Esophagus squamous epithelium (tissue), 5 donors: ENCODE measurements at regions not wholly inside any gene's neighbourhood (a gene's known extent, or its start where the extent isn't known, plus 50 kb on each side); places are given as distances from the start of the nearest gene placed in this dataset.
A peak's percentile ranks its signal among the peaks of the same experiment; 100 is the strongest.

ENCODE experiments used
- DNase-seq: peaks from one replicate; lab custom pipeline; 2025; lab: John Stamatoyannopoulos, UW
- H3K27ac ChIP-seq, 4 donors: fragments of 200-600 bp; sonication (generic); one replicate each; pipeline ENCODE4 v1.5.1; 2016 to 2019; ENCODE audit warnings: mild to moderate bottlenecking in 1 of 4
- H3K27me3 ChIP-seq, 4 donors: fragments of 200-600 bp; sonication (generic); 1 replicate in 3 of 4; 2 replicates in 1 of 4; pipeline versions ENCODE4 v1.5.1 to v1.6.0; 2017 to 2021; ENCODE audit warnings: antibody characterized with exemption in 1 of 4
- H3K36me3 ChIP-seq, 3 donors: fragments of 200-600 bp; sonication (generic); one replicate each; pipeline ENCODE4 v1.5.1; 2016 to 2019
- H3K4me1 ChIP-seq, 3 donors: fragments of 200-600 bp; sonication (generic); one replicate each; pipeline ENCODE4 v1.5.1; 2017 to 2019
- H3K4me3 ChIP-seq, 4 donors: fragments of 200-600 bp; sonication (generic); 1 replicate in 3 of 4; 2 replicates in 1 of 4; pipeline ENCODE4 v1.5.1; 2016 to 2019; ENCODE audit warnings: mild to moderate bottlenecking in 2 of 4, moderate library complexity in 1 of 4
- H3K9me3 ChIP-seq, 3 donors: fragments of 200-600 bp; sonication (generic); one replicate each; pipeline ENCODE4 v1.5.1; 2016 to 2019
- CTCF ChIP-seq, 6 experiments: fragments of 450-650 bp in 4 of 6; fragments of 200-600 bp in 2 of 6; sonication (generic) in 2 of 6; IDR thresholded peaks; one replicate each; pipeline ENCODE4 v1.5.1; 2016 to 2019; ENCODE audit warnings: antibody characterized with exemption in 6 of 6, mild to moderate bottlenecking in 4 of 6, moderate library complexity in 4 of 6
- POLR2A ChIP-seq, 4 donors: fragments of 450-650 bp; IDR thresholded peaks; one replicate each; pipeline ENCODE4 v1.6.1; 2017; ENCODE audit warnings: antibody characterized with exemption in 4 of 4, mild to moderate bottlenecking in 4 of 4, moderate library complexity in 3 of 4
- WGBS, 2 donors: methylation state at CpG; one replicate each; pipeline ENCODE4 v1.1.5; 2018; 5-methylcytosine and 5-hydroxymethylcytosine counted together
- intact Hi-C: fragments of 100-400 bp; cut with DNase I; formaldehyde crosslinking; loops from one replicate; pipeline ENCODE4 v1.15.0; 2022
- donor health status: DM: yes; HTN: yes; CAD: no.

- no peaks in the 10 kb centered on the region for H3K36me3 ChIP-seq
- H3K9me3 ChIP-seq: no peaks in the 10 kb centered on the region
- H3K27ac ChIP-seq: no peak overlapping the region
- TF ChIP-seq POLR2A (IDR thresholded peaks at IDR 0.05) (no peak), CTCF (IDR thresholded peaks at IDR 0.05) (no peak)
- no peaks in the 10 kb centered on the region for H3K27me3 ChIP-seq
- DNase-seq: no peak
- H3K4me1 ChIP-seq: peaks cover 0 to 7% (median 5%) of the 10 kb centered on the region in 3 donors
- 82 to 88% methylated on average over 1 of the region's 1 CpG for WGBS, 2 donors
- intact Hi-C loops: no loop called here
- H3K4me3 ChIP-seq: no peak overlapping the region
Measured at GRCh38 chr5:57412680-57413079, 69.9 kb downstream of the ACTBL2 start.

- WGBS, 2 donors: 58 to 80% methylated on average over 4 of the region's 4 CpGs
- no peak for DNase-seq
- H3K27ac ChIP-seq: no peak overlapping the region
Measured at GRCh38 chr5:57411982-57412381, 70.6 kb downstream of the ACTBL2 start.

GRCh38 chr5:57410374-57411320, 72.0 kb downstream of the ACTBL2 start:
- Histone ChIP-seq H3K9me3 (no peaks in the 10 kb centered on the region), H3K27me3 (no peaks in the 10 kb centered on the region), H3K4me3 (no peak overlapping the region), H3K27ac (no peak overlapping the region), H3K4me1 (peaks cover 0 to 12% (median 5%) of the 10 kb centered on the region in 3 donors), H3K36me3 (no peaks in the 10 kb centered on the region)
- intact Hi-C loops: no loop called here
- WGBS, 2 donors: 59 to 90% methylated on average over 3 of the region's 3 CpGs
- no peak for DNase-seq
- TF ChIP-seq CTCF (IDR thresholded peaks at IDR 0.05) (no peak), POLR2A (IDR thresholded peaks at IDR 0.05) (no peak)

More at GRCh38 chr5:57411982-57412381, 70.6 kb downstream of the ACTBL2 start:
- no peak overlapping the region for H3K4me3 ChIP-seq
- no peaks in the 10 kb centered on the region for H3K36me3 ChIP-seq
- H3K4me1 ChIP-seq: peaks cover 0 to 7% (median 5%) of the 10 kb centered on the region in 3 donors
- intact Hi-C loops: no loop called here
- H3K27me3 ChIP-seq: no peaks in the 10 kb centered on the region
- no peaks in the 10 kb centered on the region for H3K9me3 ChIP-seq
- no peak for TF ChIP-seq POLR2A (IDR thresholded peaks at IDR 0.05)
- TF ChIP-seq CTCF (IDR thresholded peaks at IDR 0.05): no peak

GRCh38 chr5:57408714-57409113, 73.9 kb downstream of the ACTBL2 start:
- no peak for DNase-seq
- Histone ChIP-seq H3K27ac (peak overlapping the region in 1 of 4 donors; percentile 16), H3K4me1 (peaks cover 0 to 12% (median 5%) of the 10 kb centered on the region in 3 donors), H3K36me3 (no peaks in the 10 kb centered on the region), H3K27me3 (no peaks in the 10 kb centered on the region), H3K9me3 (no peaks in the 10 kb centered on the region), H3K4me3 (no peak overlapping the region)
- 33 to 50% methylated on average over 1 of the region's 1 CpG for WGBS, 2 donors
- intact Hi-C loops: no loop called here
- TF ChIP-seq CTCF (IDR thresholded peaks at IDR 0.05) (no peak), POLR2A (IDR thresholded peaks at IDR 0.05) (no peak)

- TF ChIP-seq CTCF (IDR thresholded peaks at IDR 0.05): no peak
- no peak for TF ChIP-seq POLR2A (IDR thresholded peaks at IDR 0.05)
- WGBS, 2 donors: 83 to 84% methylated on average over 5 of the region's 5 CpGs
- no peak for DNase-seq
- intact Hi-C loops: no loop called here
- H3K36me3 ChIP-seq: no peaks in the 10 kb centered on the region
- no peak overlapping the region for H3K27ac ChIP-seq
- no peaks in the 10 kb centered on the region for H3K27me3 ChIP-seq
- H3K9me3 ChIP-seq: no peaks in the 10 kb centered on the region
- H3K4me3 ChIP-seq: no peak overlapping the region
- H3K4me1 ChIP-seq: peaks cover 0 to 12% (median 5%) of the 10 kb centered on the region in 3 donors
Measured at GRCh38 chr5:57408285-57408684, 74.3 kb downstream of the ACTBL2 start.
